NT2/D1 (cell line): ENCODE measurements at regions not wholly inside any gene's neighbourhood (a gene's known extent, or its start where the extent isn't known, plus 50 kb on each side); places are given as distances from the start of the nearest gene placed in this dataset.

ENCODE experiments used
- SUZ12 ChIP-seq: IDR thresholded peaks from 2 replicates; pipeline ENCODE4 v1.6.1; 2011; ENCODE audit not compliant: insufficient read length, insufficient read depth; ENCODE audit errors: extremely low read depth
- YY1 ChIP-seq: IDR thresholded peaks from 2 replicates; pipeline ENCODE4 v1.6.1; 2011; ENCODE audit not compliant: insufficient read length, insufficient read depth
- ZNF274 ChIP-seq: IDR thresholded peaks from 2 replicates; pipeline ENCODE4 v1.6.1; 2011; ENCODE audit warnings: mild to moderate bottlenecking, low read depth, low read length

DNA sequence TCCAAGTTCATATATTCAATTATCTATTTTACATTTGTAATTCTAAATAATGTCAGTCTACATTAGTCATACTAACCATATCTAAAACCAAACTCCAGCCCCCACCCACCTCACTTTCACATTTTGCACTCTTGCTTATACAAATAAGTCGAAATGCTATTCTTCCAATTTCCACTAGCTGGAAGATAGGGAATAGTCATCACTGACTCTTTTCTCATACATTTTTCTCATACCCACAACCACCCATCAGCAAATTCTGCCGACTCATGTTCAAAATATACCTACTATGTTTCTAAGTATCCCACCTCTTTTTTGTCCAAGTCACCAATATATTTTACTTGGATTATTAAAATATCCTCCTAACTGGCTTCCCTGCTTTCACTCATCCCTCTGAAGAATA lies 93.2 kb upstream of the DGKB start:
- no peak for TF ChIP-seq ZNF274
- no peak for TF ChIP-seq SUZ12
- no peak for TF ChIP-seq YY1
